Tibial nerve (tissue), 4 donors: ENCODE measurements at regions not wholly inside any gene's neighbourhood (a gene's known extent, or its start where the extent isn't known, plus 50 kb on each side); places are given as distances from the start of the nearest gene placed in this dataset.

ENCODE experiments used
- EP300 ChIP-seq, 2 donors: sonication (generic); formaldehyde crosslinking; IDR thresholded peaks; one replicate each; pipeline ENCODE4 v1.6.1; 2017; ENCODE audit warnings: antibody characterized with exemption in 2 of 2, mild to moderate bottlenecking in 1 of 2
- TF ChIP-seq, protein P1 (sequence below), 5 experiments: fragments of 200-600 bp in 3 of 5; fragments of 450-650 bp in 2 of 5; sonication (generic) in 3 of 5; IDR thresholded peaks; one replicate each; pipeline ENCODE4 v1.5.1; 2016 to 2019; ENCODE audit warnings: antibody characterized with exemption in 5 of 5, mild to moderate bottlenecking in 3 of 5, moderate library complexity in 2 of 5

DNA sequence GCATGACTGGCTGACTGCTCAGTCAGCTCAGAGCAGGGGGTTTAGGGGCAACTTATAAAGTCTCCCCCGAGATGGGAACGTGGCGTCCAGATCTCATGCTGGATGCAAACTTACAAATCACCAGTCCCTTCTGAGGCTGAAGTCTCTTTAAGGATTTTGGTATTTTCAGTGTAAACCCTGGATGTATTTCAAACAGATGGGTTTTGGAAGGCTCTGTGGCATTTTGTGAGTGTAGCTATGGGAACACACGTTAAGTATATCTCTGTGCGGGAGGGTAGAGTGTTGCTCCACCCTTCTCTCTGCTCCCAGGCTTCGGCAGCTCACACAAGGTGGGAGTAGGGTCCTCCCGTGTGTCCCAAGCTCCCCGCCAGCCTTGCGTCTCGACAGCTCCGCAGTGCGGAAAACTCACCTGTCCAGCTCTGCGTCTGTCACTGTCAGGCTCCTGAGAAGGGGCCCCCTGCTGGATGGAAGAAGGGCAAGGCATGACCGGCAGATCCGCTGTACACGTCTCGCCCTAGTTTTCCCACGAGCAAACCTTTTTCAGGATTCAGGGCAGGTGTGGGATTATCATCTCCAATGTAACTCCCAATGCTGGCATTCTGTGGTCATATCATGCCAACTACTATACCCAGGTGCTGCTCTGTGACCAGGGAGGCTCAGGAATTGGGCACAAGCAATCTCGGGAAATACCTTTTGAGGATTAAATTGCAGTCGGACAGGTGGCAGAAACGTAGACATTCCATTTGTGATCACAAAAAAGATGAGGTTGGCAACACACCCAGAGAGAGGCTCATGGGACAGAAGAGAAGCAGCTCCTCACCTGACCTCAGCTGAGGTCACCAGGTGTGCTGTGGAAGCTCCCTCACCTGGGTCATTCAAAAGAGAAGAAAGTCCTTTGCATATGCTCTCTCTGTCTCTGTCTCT, 313.9 kb upstream of the B3GAT1 start:
- TF ChIP-seq, protein P1, sequence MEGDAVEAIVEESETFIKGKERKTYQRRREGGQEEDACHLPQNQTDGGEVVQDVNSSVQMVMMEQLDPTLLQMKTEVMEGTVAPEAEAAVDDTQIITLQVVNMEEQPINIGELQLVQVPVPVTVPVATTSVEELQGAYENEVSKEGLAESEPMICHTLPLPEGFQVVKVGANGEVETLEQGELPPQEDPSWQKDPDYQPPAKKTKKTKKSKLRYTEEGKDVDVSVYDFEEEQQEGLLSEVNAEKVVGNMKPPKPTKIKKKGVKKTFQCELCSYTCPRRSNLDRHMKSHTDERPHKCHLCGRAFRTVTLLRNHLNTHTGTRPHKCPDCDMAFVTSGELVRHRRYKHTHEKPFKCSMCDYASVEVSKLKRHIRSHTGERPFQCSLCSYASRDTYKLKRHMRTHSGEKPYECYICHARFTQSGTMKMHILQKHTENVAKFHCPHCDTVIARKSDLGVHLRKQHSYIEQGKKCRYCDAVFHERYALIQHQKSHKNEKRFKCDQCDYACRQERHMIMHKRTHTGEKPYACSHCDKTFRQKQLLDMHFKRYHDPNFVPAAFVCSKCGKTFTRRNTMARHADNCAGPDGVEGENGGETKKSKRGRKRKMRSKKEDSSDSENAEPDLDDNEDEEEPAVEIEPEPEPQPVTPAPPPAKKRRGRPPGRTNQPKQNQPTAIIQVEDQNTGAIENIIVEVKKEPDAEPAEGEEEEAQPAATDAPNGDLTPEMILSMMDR (IDR thresholded peaks at IDR 0.05), result no peak
- TF ChIP-seq EP300 (IDR thresholded peaks at IDR 0.05), result no peak
